Activated T-cell treated with anti-CD3 and anti-CD28 coated beads, Interleukin-2, amount 50 U/mL, for 1 hour (primary cell): ENCODE measurements at regions not wholly inside any gene's neighbourhood (a gene's known extent, or its start where the extent isn't known, plus 50 kb on each side); places are given as distances from the start of the nearest gene placed in this dataset.
"Not testable (repeated sequence)": the region's sequence is repeated elsewhere in the genome, so short reads cannot be mapped to it uniquely, and the experiment has no call there.

Source experiments
- DNase-seq: peaks from one replicate; pipeline ENCODE4 v3.0.0-alpha.2; 2020

- DNase-seq = no peak
Measured at GRCh38 chr12:131251336-131252101, 297.8 kb downstream of the ADGRD1 start.

- DNase-seq = no peak
Measured at GRCh38 chr12:131253376-131254026, 299.8 kb downstream of the ADGRD1 start.

- DNase-seq = no peak
Measured at GRCh38 chr12:131254374-131254773, 300.7 kb downstream of the ADGRD1 start.

GRCh38 chr12:131258398-131258797 lies 304.7 kb downstream of the ADGRD1 start:
- DNase-seq = no peak

GRCh38 chr12:131260251-131260905 lies 306.7 kb downstream of the ADGRD1 start:
- DNase-seq = no peak

GRCh38 chr12:131260954-131261353 lies 307.2 kb downstream of the ADGRD1 start:
- no peak for DNase-seq

GRCh38 chr12:131261906-131262305 lies 308.2 kb downstream of the ADGRD1 start:
- DNase-seq = no peak

GRCh38 chr12:131263626-131264025 lies 309.9 kb downstream of the ADGRD1 start:
- DNase-seq = no peak

GRCh38 chr12:131264635-131265034 lies 310.9 kb downstream of the ADGRD1 start:
- DNase-seq = no peak

- DNase-seq = no peak
Measured at GRCh38 chr12:131266591-131267467, 313.1 kb downstream of the ADGRD1 start.

GRCh38 chr12:131267576-131267975 lies 313.9 kb downstream of the ADGRD1 start:
- no peak for DNase-seq

- DNase-seq = not testable (repeated sequence)
Measured at GRCh38 chr12:131268123-131268522, 314.4 kb downstream of the ADGRD1 start.

- DNase-seq = not testable (repeated sequence)
Measured at GRCh38 chr12:131268571-131268970, 314.9 kb downstream of the ADGRD1 start.

- no peak for DNase-seq
Measured at GRCh38 chr12:131269551-131269950, 315.8 kb downstream of the ADGRD1 start.

- not testable (repeated sequence) for DNase-seq
Measured at GRCh38 chr12:131269977-131270376, 316.3 kb downstream of the ADGRD1 start.

- DNase-seq = no peak
Measured at GRCh38 chr12:131271724-131272123, 318.0 kb downstream of the ADGRD1 start.

GRCh38 chr12:131272283-131272814 lies 318.6 kb downstream of the ADGRD1 start:
- not testable (repeated sequence) for DNase-seq

- DNase-seq = no peak
Measured at GRCh38 chr12:131273291-131273845, 319.7 kb downstream of the ADGRD1 start.

- no peak for DNase-seq
Measured at GRCh38 chr12:131274061-131274460, 320.4 kb downstream of the ADGRD1 start.

GRCh38 chr12:131274906-131275305 lies 321.2 kb downstream of the ADGRD1 start:
- no peak for DNase-seq

GRCh38 chr12:131275824-131276223 lies 322.1 kb downstream of the ADGRD1 start:
- DNase-seq = no peak

- DNase-seq = no peak
Measured at GRCh38 chr12:131276501-131277185, 322.9 kb downstream of the ADGRD1 start.
